ENCODE measurements at regions not wholly inside any gene's neighbourhood (a gene's known extent, or its start where the extent isn't known, plus 50 kb on each side); places are given as distances from the start of the nearest gene placed in this dataset.

- TF ChIP-seq ZNF431 (CRISPR knock-in tag; IDR thresholded peaks at IDR 0.05; ENCODE audit: borderline replicate concordance, low read depth) (no peak; the same call in 1 of the 2 replicates), FOXJ3 (CRISPR knock-in tag; IDR thresholded peaks at IDR 0.05; ENCODE audit: borderline replicate concordance) (peak; percentile 97), ZNF367 (CRISPR knock-in tag; IDR thresholded peaks at IDR 0.05; ENCODE audit: borderline replicate concordance) (no peak), TEAD2 (CRISPR knock-in tag; IDR thresholded peaks at IDR 0.05) (no peak), ZZZ3 (CRISPR knock-in tag; IDR thresholded peaks at IDR 0.05; ENCODE audit: borderline replicate concordance) (no peak), SRSF9 (IDR thresholded peaks at IDR 0.05; ENCODE audit: borderline replicate concordance, insufficient read depth, low read depth, low read length, poor library complexity, severe bottlenecking) (no peak), RAD21 (CRISPR knock-in tag; IDR thresholded peaks at IDR 0.05) (peak; percentile 47; the same call in 1 of the 2 replicates), POGK (CRISPR knock-in tag; conservative IDR thresholded peaks at IDR 0.05) (no peak), ZNF777 (CRISPR knock-in tag; IDR thresholded peaks at IDR 0.05) (no peak), MAFG (CRISPR knock-in tag; IDR thresholded peaks at IDR 0.05) (no peak), KLF12 (CRISPR knock-in tag; IDR thresholded peaks at IDR 0.05; ENCODE audit: borderline replicate concordance) (no peak; the same call in 1 of the 2 replicates), RERE (CRISPR knock-in tag; IDR thresholded peaks at IDR 0.05; ENCODE audit: low read depth) (peak; percentile 64; the same call in 1 of the 2 replicates), ZBTB46 (CRISPR knock-in tag; IDR thresholded peaks at IDR 0.05; ENCODE audit: borderline replicate concordance) (no peak), ZNF460 (CRISPR knock-in tag; IDR thresholded peaks at IDR 0.05; ENCODE audit: borderline replicate concordance) (peak; percentile 99), HOXA3 (CRISPR knock-in tag; IDR thresholded peaks at IDR 0.05) (peak; percentile 81), ZNF772 (CRISPR knock-in tag; IDR thresholded peaks at IDR 0.05) (peak; percentile 90), ZNF782 (CRISPR knock-in tag; IDR thresholded peaks at IDR 0.05; ENCODE audit: borderline replicate concordance) (peak; percentile 52; the same call in 1 of the 2 replicates), TBX2 (CRISPR knock-in tag; IDR thresholded peaks at IDR 0.05; ENCODE audit: borderline replicate concordance) (peak; percentile 92), KDM4B (CRISPR knock-in tag; IDR thresholded peaks at IDR 0.05) (no peak)
These were observed 61.4 kb upstream of the C15orf39 start (continued) for GRCh38 chr15:75140080-75140879.

Measured in HepG2 (cell line).